Sigmoid colon (tissue), 4 donors: ENCODE measurements at regions not wholly inside any gene's neighbourhood (a gene's known extent, or its start where the extent isn't known, plus 50 kb on each side); places are given as distances from the start of the nearest gene placed in this dataset.

Source experiments
- CTCF ChIP-seq, 4 experiments: fragments of 450-650 bp in 3 of 4; fragments of 200-600 bp in 1 of 4; IDR thresholded peaks; one replicate each; pipeline ENCODE4 v1.5.1; 2016 to 2019; ENCODE audit warnings: antibody characterized with exemption in 4 of 4, mild to moderate bottlenecking in 3 of 4, moderate library complexity in 2 of 4
- POLR2A ChIP-seq, 2 donors: fragments of 450-650 bp; IDR thresholded peaks; one replicate each; pipeline ENCODE4 v1.6.1; 2016; ENCODE audit warnings: antibody characterized with exemption in 2 of 2, mild to moderate bottlenecking in 2 of 2, moderate library complexity in 2 of 2
- POLR2AphosphoS5 ChIP-seq, 4 donors: sonication (generic); formaldehyde crosslinking; IDR thresholded peaks; one replicate each; pipeline ENCODE4 v1.6.1; 2017; ENCODE audit warnings: antibody characterized with exemption in 4 of 4

GRCh38 chr6:167467282-167467681 is 142.4 kb downstream of the TTLL2 start:
- TF ChIP-seq CTCF (IDR thresholded peaks at IDR 0.05) (no peak), POLR2A (IDR thresholded peaks at IDR 0.05) (no peak), POLR2AphosphoS5 (IDR thresholded peaks at IDR 0.05) (no peak)
